ENCODE measurements at regions not wholly inside any gene's neighbourhood (a gene's known extent, or its start where the extent isn't known, plus 50 kb on each side); places are given as distances from the start of the nearest gene placed in this dataset.
"Not testable (repeated sequence)": the region's sequence is repeated elsewhere in the genome, so short reads cannot be mapped to it uniquely, and the experiment has no call there.

DNA sequence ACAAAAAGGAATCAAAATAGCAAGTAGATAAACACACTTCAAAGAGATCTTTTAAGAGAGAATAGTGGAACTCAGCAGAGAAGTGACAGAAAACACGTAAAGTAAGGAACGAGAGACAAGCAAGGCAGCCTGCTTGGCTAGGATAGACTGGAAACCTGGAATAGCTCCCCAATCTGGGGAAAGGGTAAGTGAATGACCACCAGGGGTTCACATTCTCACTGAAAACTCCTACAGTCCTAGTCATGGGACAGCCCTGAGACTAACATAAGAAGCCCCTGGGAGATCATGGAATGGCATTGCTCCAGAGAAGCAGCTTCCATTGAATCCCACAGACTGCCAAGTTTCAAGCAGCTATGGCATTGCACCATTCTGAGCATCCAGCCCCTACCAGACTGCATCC, 363.6 kb upstream of the ARPP21 start:
- no peak overlapping the region for H3K4me3 ChIP-seq (ENCODE audit: low read depth, low read length)
- DNase-seq (ENCODE audit: low read depth) = no peak
- TF ChIP-seq CTCF (conservative IDR thresholded peaks at IDR 0.05; ENCODE audit: low read depth, low read length) = no peak

DNA sequence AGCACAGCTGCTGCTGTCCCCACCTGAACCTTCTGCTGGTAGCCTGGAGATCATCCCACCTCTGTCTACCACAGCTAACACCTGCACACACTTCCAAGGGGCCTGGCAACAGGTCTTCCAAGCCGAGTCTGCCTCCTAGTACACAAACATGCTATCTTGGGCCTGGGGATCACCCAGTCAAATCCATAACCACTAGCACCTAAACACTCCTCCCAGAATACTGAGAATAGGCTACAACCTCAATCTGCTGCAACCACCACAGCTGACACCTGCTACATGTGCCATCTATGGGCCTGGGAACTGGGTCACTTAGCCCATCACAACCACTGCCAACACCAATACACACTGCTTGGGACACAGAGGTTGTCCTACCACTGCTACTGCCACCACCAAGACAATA, 362.8 kb upstream of the ARPP21 start:
- no peak overlapping the region for H3K4me3 ChIP-seq (ENCODE audit: low read depth, low read length)
- DNase-seq (ENCODE audit: low read depth) = no peak
- TF ChIP-seq CTCF (conservative IDR thresholded peaks at IDR 0.05; ENCODE audit: low read depth, low read length) = no peak

DNA sequence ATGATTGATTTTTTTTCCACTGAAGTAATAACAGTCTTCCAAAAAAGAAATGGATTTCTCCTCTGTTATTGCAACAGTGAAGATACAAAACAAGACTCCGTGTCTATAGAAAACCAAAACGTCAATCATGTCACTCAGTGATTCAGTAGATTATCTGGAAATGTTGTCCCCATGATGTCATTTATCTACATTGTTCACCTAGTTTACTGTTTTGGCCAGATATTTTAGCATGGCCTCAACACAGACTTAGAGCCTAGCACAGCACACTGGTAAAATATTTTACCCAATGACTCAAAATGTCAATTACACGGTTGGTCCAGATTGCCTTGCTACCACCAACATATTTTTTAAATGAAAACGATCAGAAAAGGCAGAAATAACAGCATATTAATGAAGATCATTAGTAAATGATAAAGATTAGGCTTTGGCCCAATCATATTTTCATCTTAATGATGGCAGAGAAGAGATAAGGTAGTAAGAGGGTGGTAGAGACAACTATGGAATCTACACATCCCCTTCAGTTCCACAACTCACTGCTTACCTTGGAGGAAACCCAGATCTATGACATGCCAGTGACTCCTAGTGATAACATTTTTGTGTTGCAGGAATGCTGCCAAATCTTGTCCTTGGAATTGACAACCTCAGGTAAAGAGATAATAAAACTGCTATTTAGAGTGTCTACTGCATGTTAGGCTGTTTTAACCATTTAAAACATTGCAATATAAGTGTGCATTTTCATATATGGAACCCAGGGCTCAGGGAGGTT, 347.7 kb upstream of the ARPP21 start:
- no peak for TF ChIP-seq CTCF (conservative IDR thresholded peaks at IDR 0.05; ENCODE audit: low read depth, low read length)
- H3K4me3 ChIP-seq (ENCODE audit: low read depth, low read length) = no peak overlapping the region
- no peak for DNase-seq (ENCODE audit: low read depth)

DNA sequence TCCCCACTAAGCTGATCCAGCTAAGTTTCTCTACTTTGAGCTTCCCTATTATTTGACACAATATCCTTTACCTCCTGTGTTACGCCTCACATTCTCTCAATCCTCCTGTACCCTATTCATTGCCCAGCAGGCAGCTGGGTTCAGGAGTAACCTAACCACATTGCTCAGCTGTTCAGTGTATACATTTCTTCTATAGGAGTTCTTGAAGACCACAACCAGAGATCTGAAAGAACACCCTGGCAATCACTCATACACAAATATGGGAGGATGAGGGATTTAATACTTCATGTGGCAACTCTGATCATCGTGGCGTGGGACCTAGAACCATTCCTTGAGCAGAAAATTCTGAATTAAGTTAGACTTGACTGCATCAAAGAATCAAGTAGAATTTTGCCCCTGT, 346.8 kb upstream of the ARPP21 start:
- DNase-seq (ENCODE audit: low read depth) = no peak
- no peak overlapping the region for H3K4me3 ChIP-seq (ENCODE audit: low read depth, low read length)
- no peak for TF ChIP-seq CTCF (conservative IDR thresholded peaks at IDR 0.05; ENCODE audit: low read depth, low read length)

GRCh38 chr3:35295906-35296305, 343.4 kb upstream of the ARPP21 start:
- no peak overlapping the region for H3K4me3 ChIP-seq (ENCODE audit: low read depth, low read length)
- DNase-seq (ENCODE audit: low read depth) = no peak
- no peak for TF ChIP-seq CTCF (conservative IDR thresholded peaks at IDR 0.05; ENCODE audit: low read depth, low read length)

DNA sequence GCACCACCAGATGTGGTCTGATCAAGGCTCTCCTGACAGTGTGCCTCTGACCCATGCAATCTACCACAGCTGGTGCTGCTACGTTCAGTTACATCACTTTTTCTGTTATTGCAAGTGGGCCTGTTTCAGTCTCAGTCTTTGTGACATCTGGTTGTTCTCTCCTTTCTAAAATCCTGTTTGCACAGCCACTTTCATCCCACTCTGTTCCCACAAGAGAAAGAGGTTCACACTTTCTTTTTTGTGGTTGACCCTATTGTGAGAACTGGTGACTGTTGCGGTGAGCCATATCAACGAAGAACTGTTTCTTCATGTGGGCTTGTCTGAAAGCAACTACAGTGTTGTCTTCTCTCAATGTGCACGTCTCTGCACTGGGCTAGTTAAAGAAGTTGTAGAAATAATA, 342.8 kb upstream of the ARPP21 start:
- TF ChIP-seq CTCF (conservative IDR thresholded peaks at IDR 0.05; ENCODE audit: low read depth, low read length) = no peak
- peak; percentile 25 for DNase-seq (ENCODE audit: low read depth)
- no peak overlapping the region for H3K4me3 ChIP-seq (ENCODE audit: low read depth, low read length)

GRCh38 chr3:35296944-35297343, 342.4 kb upstream of the ARPP21 start:
- H3K4me3 ChIP-seq (ENCODE audit: low read depth, low read length); DNase-seq (ENCODE audit: low read depth): not testable (repeated sequence)

Data from choroid plexus epithelial cell (primary cell).